K562 (cell line): ENCODE measurements at regions not wholly inside any gene's neighbourhood (a gene's known extent, or its start where the extent isn't known, plus 50 kb on each side); places are given as distances from the start of the nearest gene placed in this dataset.

Experiments
- ATAC-seq: fragments of 200-7000 bp; cut with Tn5 transposase; 3 replicates; pipeline ENCODE4 v1.9.1; 2020; ENCODE audit warnings: moderate library complexity
- BruUV-seq: library from RNA; stranded (reverse); fragments of 400-500 nt; replicated peaks from 2 replicates; lab custom pipeline; 2021; lab: Mats Ljungman, UMichigan
- CTCF ChIA-PET: fragments of 300-600 bp; formaldehyde crosslinking; extraction: SDS; loops from one replicate; lab custom pipeline; 2021; ENCODE audit warnings: low intra/inter-chr PET ratio; lab: Yijun Ruan, JAX
- POLR2A ChIA-PET: fragments of 300-600, 350-650 bp; sonication (Branson Sonifier 250); formaldehyde crosslinking; extraction: SDS; loops from one replicate; lab custom pipeline; 2021; ENCODE audit warnings: antibody characterized with exemption, inconsistent platforms; lab: Yijun Ruan, JAX
- DNase-seq, 4 experiments: peaks; one replicate each; pipeline versions ENCODE4 v3.0.0 to v3.0.0-alpha.2; 2011 to 2018; ENCODE audit warnings: low spot score in 3 of 4, mixed read lengths in 3 of 4; ENCODE audit errors: extremely low read depth in 1 of 4
- FAIRE-seq: peaks from 2 replicates; lab custom pipeline; 2011; peaks lifted over from hg19 to GRCh38; lab: Jason Lieb, UNC
- H2AFZ ChIP-seq: 2 replicates; pipeline ENCODE4 v1.6.0; 2011; ENCODE audit warnings: low read depth, low read length, control low read depth, inconsistent platforms
- H3K27ac ChIP-seq: fragments of 200-600 bp; 3 replicates; pipeline ENCODE4 v1.8.0; 2011; ENCODE audit warnings: low read depth, mild to moderate bottlenecking, control low read depth, inconsistent platforms, low read length, moderate library complexity, mixed read lengths; ENCODE audit errors: extremely low read depth
- H3K27me3 ChIP-seq, 2 experiments: fragments of 300-600 bp in 1 of 2; 2 replicates in 1 of 2; 3 replicates in 1 of 2; pipeline versions ENCODE4 v1.6.0 to v1.8.0; 2011; ENCODE audit warnings: inconsistent platforms in 2 of 2, low read length in 2 of 2, mild to moderate bottlenecking in 1 of 2, mixed read lengths in 1 of 2, moderate library complexity in 1 of 2; ENCODE audit not compliant: control insufficient read depth in 2 of 2, insufficient read depth in 2 of 2
- H3K36me3 ChIP-seq: fragments of 300-600 bp; 3 replicates; pipeline ENCODE4 v1.8.0; 2011; ENCODE audit warnings: mild to moderate bottlenecking, low read length, inconsistent platforms; ENCODE audit not compliant: control insufficient read depth, insufficient read depth
- H3K4me1 ChIP-seq, 2 experiments: fragments of 200-600 bp in 1 of 2; replicated peaks in 1 of 2; 2 replicates in 1 of 2; 3 replicates in 1 of 2; pipeline versions ENCODE4 v1.5.1 to v1.8.0; 2011; ENCODE audit warnings: inconsistent platforms in 2 of 2, low read length in 2 of 2, mild to moderate bottlenecking in 1 of 2, mixed read lengths in 1 of 2, moderate library complexity in 1 of 2; ENCODE audit not compliant: control insufficient read depth in 2 of 2, insufficient read depth in 2 of 2
- H3K4me2 ChIP-seq: 2 replicates; pipeline ENCODE4 v1.6.1; 2011; ENCODE audit warnings: low read length, control low read depth, inconsistent platforms, mixed read lengths; ENCODE audit not compliant: insufficient read depth
- H3K4me3 ChIP-seq: fragments of 200-600 bp; sonication (generic), shearing (Covaris generic); 2 replicates; pipeline ENCODE4 v1.5.1; 2016; ENCODE audit warnings: control low read depth, inconsistent platforms
- H3K79me2 ChIP-seq: fragments of 200-600 bp; 3 replicates; pipeline ENCODE4 v1.8.0; 2011; ENCODE audit warnings: low read length, inconsistent platforms; ENCODE audit not compliant: control insufficient read depth, insufficient read depth
- H3K9ac ChIP-seq, 2 experiments: 2 replicates each; pipeline versions ENCODE4 v1.6.0 to v1.6.1; 2011; ENCODE audit warnings: low read depth in 2 of 2, low read length in 2 of 2, control low read depth in 1 of 2, inconsistent platforms in 1 of 2, mild to moderate bottlenecking in 1 of 2, mixed read lengths in 1 of 2; ENCODE audit not compliant: insufficient read depth in 1 of 2
- H3K9me1 ChIP-seq: one replicate; pipeline ENCODE4 v1.6.0; 2011; ENCODE audit warnings: inconsistent platforms, mild to moderate bottlenecking, low read length, moderate library complexity; ENCODE audit not compliant: control insufficient read depth, insufficient read depth
- H3K9me3 ChIP-seq: replicated peaks from 2 replicates; pipeline ENCODE4 v1.5.1; 2011; ENCODE audit warnings: low read depth, low read length, inconsistent platforms; ENCODE audit not compliant: control insufficient read depth, insufficient read depth
- H4K20me1 ChIP-seq: replicated peaks from 2 replicates; pipeline ENCODE4 v1.6.1; 2011; ENCODE audit warnings: low read length, inconsistent platforms, mixed read lengths; ENCODE audit not compliant: control insufficient read depth, insufficient read depth
- ATF4 ChIP-seq: fragments of 450-650 bp; formaldehyde crosslinking; IDR thresholded peaks from 2 replicates; pipeline ENCODE4 v1.4.0; 2022; ENCODE audit warnings: mild to moderate bottlenecking, moderate library complexity
- CBFA2T2 ChIP-seq: fragments of 450-650 bp; conservative IDR thresholded peaks from 2 replicates; pipeline ENCODE4 v1.6.1; 2017; ENCODE audit warnings: mild to moderate bottlenecking
- DIDO1 ChIP-seq: fragments of 450-650 bp; IDR thresholded peaks from 2 replicates; pipeline ENCODE4 v1.6.1; 2016; ENCODE audit warnings: low read depth, missing biosample characterization, missing genetic modification characterization
- FOXP4 ChIP-seq: sonication (generic); formaldehyde crosslinking; IDR thresholded peaks from 2 replicates; pipeline ENCODE4 v1.8.0; 2022; ENCODE audit warnings: mild to moderate bottlenecking, missing genetic modification reagents, borderline replicate concordance
- FUS ChIP-seq: fragments of 200-400 bp; formaldehyde crosslinking; optimal IDR thresholded peaks from 2 replicates; pipeline ENCODE3; 2017; ENCODE audit warnings: low read depth, low read length
- HMG20B ChIP-seq: fragments of 250-450 bp; sonication (Bioruptor Pico); IDR thresholded peaks from 2 replicates; pipeline ENCODE4 v1.5.0; 2021; ENCODE audit warnings: mild to moderate bottlenecking
- MEIS2 ChIP-seq: fragments of 450-650 bp; IDR thresholded peaks from 2 replicates; pipeline ENCODE4 v1.6.1; 2014; ENCODE audit warnings: mild to moderate bottlenecking; ENCODE audit not compliant: partially characterized antibody
- MLX ChIP-seq, 2 experiments: fragments of 450-650 bp in 1 of 2; sonication (generic) in 1 of 2; formaldehyde crosslinking; conservative IDR thresholded peaks; 2 replicates each; pipeline versions ENCODE4 v1.4.0 to v1.8.1; 2020 to 2022; ENCODE audit warnings: mild to moderate bottlenecking in 1 of 2, missing genetic modification reagents in 1 of 2
- NFE2 ChIP-seq: IDR thresholded peaks from 2 replicates; pipeline ENCODE4 v1.6.1; 2014; ENCODE audit warnings: antibody characterized with exemption, low read depth
- NFRKB ChIP-seq: fragments of 450-650 bp; IDR thresholded peaks from 2 replicates; pipeline ENCODE4 v1.6.1; 2016; ENCODE audit warnings: low read depth
- ZFPM2 ChIP-seq: fragments of 250-450 bp; sonication (Bioruptor Pico); IDR thresholded peaks from 2 replicates; pipeline ENCODE4 v1.5.1; 2022; ENCODE audit warnings: mild to moderate bottlenecking
- ZNF280B ChIP-seq: fragments of 250-450 bp; sonication (Bioruptor Pico); IDR thresholded peaks from 2 replicates; pipeline ENCODE4 v1.5.1; 2021; ENCODE audit warnings: mild to moderate bottlenecking
- ZNF431 ChIP-seq: sonication (generic); formaldehyde crosslinking; IDR thresholded peaks from 2 replicates; pipeline ENCODE4 v1.8.0; 2022; ENCODE audit warnings: mild to moderate bottlenecking, missing genetic modification reagents
- ZNF609 ChIP-seq: sonication (generic); formaldehyde crosslinking; IDR thresholded peaks from 2 replicates; pipeline ENCODE4 v1.8.1; 2023; ENCODE audit warnings: missing genetic modification reagents, mild to moderate bottlenecking, borderline replicate concordance
- WGBS: fragments of 100-300 bp; shearing (Covaris generic); methylation state at CpG from one replicate; pipeline ENCODE4 v1.1.6; 2016; ENCODE audit warnings: low coverage, mixed read lengths; ENCODE audit not compliant: insufficient coverage; ENCODE audit errors: missing lambda C conversion rate; 5-methylcytosine and 5-hydroxymethylcytosine counted together
- in situ Hi-C: fragments of 300-500 bp; cut with MboI; formaldehyde crosslinking; loops from 4 replicates; pipeline ENCODE4 v1.15.0; 2018; ENCODE audit warnings: inconsistent platforms, mixed read lengths
- intact Hi-C: fragments of 100-400 bp; cut with micrococcal nuclease; formaldehyde crosslinking; loops from 2 replicates; pipeline ENCODE4 v1.14.2; 2022

- Histone ChIP-seq H3K4me1 (no peaks in the 10 kb centered on the region), H3K27ac (no peak overlapping the region), H3K9me3 (no peaks in the 10 kb centered on the region), H2AFZ (no peak overlapping the region), H3K4me2 (no peak overlapping the region), H4K20me1 (no peaks in the 10 kb centered on the region), H3K9me1 (no peaks in the 10 kb centered on the region), H3K27me3 (no peaks in the 10 kb centered on the region), H3K4me3 (no peak overlapping the region), H3K79me2 (no peaks in the 10 kb centered on the region), H3K9ac (no peak overlapping the region), H3K36me3 (no peaks in the 10 kb centered on the region)
- CTCF ChIA-PET: no interaction called here
- intact Hi-C loops (no loop called here), in situ Hi-C loops (no loop called here)
- POLR2A ChIA-PET: no interaction called here
- DNase-seq (no peak), FAIRE-seq (no peak), ATAC-seq (no peak)
- no TSS peak for BruUV-seq
- 3% methylated on average over 2 of the region's 2 CpGs for WGBS
- no peak for TF ChIP-seq ZNF431 (CRISPR knock-in tag)
- TF ChIP-seq CBFA2T2: no peak
- no peak for TF ChIP-seq MEIS2
- no peak for TF ChIP-seq NFRKB
- TF ChIP-seq MLX (CRISPR knock-in tag; conservative IDR thresholded peaks at IDR 0.05): no peak
- no peak for TF ChIP-seq FUS
- TF ChIP-seq DIDO1 (tag): no peak
- TF ChIP-seq ATF4 (CRISPR knock-in tag): no peak
- no peak for TF ChIP-seq ZNF609 (CRISPR knock-in tag)
- no peak for TF ChIP-seq FOXP4 (CRISPR knock-in tag)
- no peak for TF ChIP-seq ZNF280B
- TF ChIP-seq HMG20B (CRISPR knock-in tag): no peak
- TF ChIP-seq NFE2: no peak
- no peak for TF ChIP-seq ZFPM2 (CRISPR knock-in tag)
These were observed 1077.2 kb upstream of the CDH2 start for GRCh38 chr18:29254123-29254522.
